GM12878 (cell line): ENCODE measurements at regions not wholly inside any gene's neighbourhood (a gene's known extent, or its start where the extent isn't known, plus 50 kb on each side); places are given as distances from the start of the nearest gene placed in this dataset.

Source experiments
- BCLAF1 ChIP-seq: fragments of 450-650 bp; IDR thresholded peaks from 2 replicates; pipeline ENCODE4 v1.6.1; 2017; ENCODE audit warnings: antibody characterized with exemption, mild to moderate bottlenecking, moderate library complexity
- CTCF ChIP-seq, 3 experiments: IDR thresholded peaks in 2 of 3; conservative IDR thresholded peaks in 1 of 3; 2 replicates each; pipeline ENCODE4 v1.5.1; 2011; ENCODE audit warnings: low read depth in 3 of 3, low read length in 3 of 3, mild to moderate bottlenecking in 3 of 3, control low read depth in 2 of 3, moderate library complexity in 2 of 3, inconsistent platforms in 1 of 3, mixed read lengths in 1 of 3; ENCODE audit not compliant: control insufficient read depth in 2 of 3, insufficient read depth in 1 of 3; ENCODE audit errors: extremely low read depth in 1 of 3
- HDAC2 ChIP-seq: fragments of 200-600 bp; sonication (generic); IDR thresholded peaks from 2 replicates; pipeline ENCODE4 v1.6.1; 2017
- HDAC6 ChIP-seq: fragments of 200-600 bp; sonication (generic); IDR thresholded peaks from one replicate; pipeline ENCODE4 v1.8.0; 2017; ENCODE audit warnings: antibody characterized with exemption; ENCODE audit not compliant: unreplicated experiment
- MXI1 ChIP-seq: fragments of 150-350 bp; IDR thresholded peaks from 2 replicates; pipeline ENCODE4 v1.6.1; 2011; ENCODE audit warnings: low read depth, mild to moderate bottlenecking, inconsistent platforms, low read length, improper control_type of control experiment
- POU2F2 ChIP-seq: IDR thresholded peaks from 3 replicates; pipeline ENCODE4 v1.6.1; 2011; ENCODE audit warnings: low read depth, mild to moderate bottlenecking, low read length, borderline replicate concordance
- RCOR1 ChIP-seq: conservative IDR thresholded peaks from 2 replicates; pipeline ENCODE4 v1.6.1; 2012; ENCODE audit warnings: low read depth, low read length, improper control_type of control experiment
- REST ChIP-seq: IDR thresholded peaks from 2 replicates; pipeline ENCODE4 v1.6.1; 2012; ENCODE audit warnings: mild to moderate bottlenecking, low read depth, low read length
- SREBF1 ChIP-seq: IDR thresholded peaks from 2 replicates; pipeline ENCODE4 v1.6.1; 2012; ENCODE audit warnings: mild to moderate bottlenecking, low read length
- TAF1 ChIP-seq: IDR thresholded peaks from 2 replicates; pipeline ENCODE4 v1.6.1; 2011; ENCODE audit warnings: mild to moderate bottlenecking, low read depth, low read length, borderline replicate concordance
- TBL1XR1 ChIP-seq: IDR thresholded peaks from 2 replicates; pipeline ENCODE4 v1.6.1; 2012; ENCODE audit warnings: low read depth, low read length, improper control_type of control experiment

GRCh38 chr12:60803147-60803546, 1207.3 kb downstream of the SLC16A7 start:
- TF ChIP-seq CTCF (IDR thresholded peaks at IDR 0.05 in 2 of 3, conservative IDR thresholded peaks at IDR 0.05 in 1 of 3; ENCODE audit: control insufficient read depth in 2 of 3, extremely low read depth in 1 of 3, insufficient read depth in 1 of 3, low read depth in 3 of 3, low read length in 3 of 3) (no peak), REST (no peak), SREBF1 (no peak), TBL1XR1 (no peak), HDAC6 (no peak), MXI1 (no peak), RCOR1 (no peak), TAF1 (no peak), POU2F2 (no peak), HDAC2 (no peak), BCLAF1 (no peak)
